HG02763 (cell line): ENCODE measurements at regions not wholly inside any gene's neighbourhood (a gene's known extent, or its start where the extent isn't known, plus 50 kb on each side); places are given as distances from the start of the nearest gene placed in this dataset.
"Not testable (repeated sequence)": the region's sequence is repeated elsewhere in the genome, so short reads cannot be mapped to it uniquely, and the experiment has no call there.

ENCODE experiments used
- ATAC-seq: cut with Tn5 transposase; IDR thresholded peaks from one replicate; pipeline ENCODE4 v1.9.1; 2021; ENCODE audit warnings: mild to moderate bottlenecking, moderate library complexity; ENCODE audit not compliant: unreplicated experiment

DNA sequence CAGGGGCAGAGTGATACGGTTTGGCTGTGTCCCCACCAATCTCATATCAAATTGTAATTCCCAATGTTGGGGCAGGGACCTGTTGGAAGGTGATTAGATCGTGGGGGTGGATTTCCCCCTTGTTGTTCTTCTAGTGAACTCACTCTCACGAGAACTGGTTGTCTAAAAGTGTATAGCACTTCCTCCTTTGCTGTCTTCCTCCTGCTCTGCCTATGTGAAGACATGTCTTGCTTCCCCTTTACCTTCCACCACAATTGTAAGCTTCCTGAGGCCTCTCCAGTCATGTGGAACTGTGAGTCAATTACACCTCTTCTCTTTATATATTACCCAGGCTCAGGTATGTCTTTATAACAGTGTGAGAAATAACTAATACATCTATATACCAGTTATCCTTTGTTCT is 706.4 kb upstream of the KLHL1 start:
- ATAC-seq: no peak

DNA sequence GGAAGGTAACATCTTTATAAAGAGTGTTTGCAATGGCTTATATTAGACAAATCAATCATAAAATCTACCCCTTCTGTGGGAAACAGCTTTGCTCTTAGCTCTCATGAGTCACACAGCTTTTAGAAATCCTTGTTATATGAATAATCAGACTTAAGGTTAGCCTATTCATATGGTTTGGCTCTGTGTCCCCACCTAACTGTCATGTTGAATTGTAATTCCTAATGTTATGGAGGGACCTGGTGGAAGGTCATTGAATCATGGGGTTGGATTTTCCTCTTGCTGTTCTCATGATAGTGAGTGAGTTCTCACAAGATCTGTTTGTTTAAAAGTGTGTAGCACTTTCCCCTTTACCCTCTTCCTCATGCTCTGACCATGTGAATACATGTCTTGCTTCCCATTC is 704.2 kb upstream of the KLHL1 start:
- no peak for ATAC-seq

DNA sequence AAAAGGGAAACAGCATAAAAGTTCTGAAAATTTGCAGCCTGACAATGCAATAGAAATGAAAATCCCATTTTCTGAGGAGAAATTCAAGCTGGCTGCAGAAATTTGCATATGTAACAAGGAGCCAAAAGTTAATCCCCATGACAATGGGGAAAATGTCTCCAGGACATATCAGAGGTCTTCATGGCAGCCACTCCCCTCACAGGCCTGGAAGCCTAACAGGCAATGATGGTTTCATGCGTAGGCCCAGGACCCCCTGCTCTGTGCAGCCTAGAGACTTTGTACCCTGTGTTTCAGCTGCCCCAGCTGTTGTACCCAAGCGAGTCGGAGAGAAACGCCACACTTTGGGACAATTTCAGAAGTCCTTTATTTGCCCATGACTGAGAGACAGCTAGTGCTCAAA is 701.3 kb upstream of the KLHL1 start:
- ATAC-seq: no peak

DNA sequence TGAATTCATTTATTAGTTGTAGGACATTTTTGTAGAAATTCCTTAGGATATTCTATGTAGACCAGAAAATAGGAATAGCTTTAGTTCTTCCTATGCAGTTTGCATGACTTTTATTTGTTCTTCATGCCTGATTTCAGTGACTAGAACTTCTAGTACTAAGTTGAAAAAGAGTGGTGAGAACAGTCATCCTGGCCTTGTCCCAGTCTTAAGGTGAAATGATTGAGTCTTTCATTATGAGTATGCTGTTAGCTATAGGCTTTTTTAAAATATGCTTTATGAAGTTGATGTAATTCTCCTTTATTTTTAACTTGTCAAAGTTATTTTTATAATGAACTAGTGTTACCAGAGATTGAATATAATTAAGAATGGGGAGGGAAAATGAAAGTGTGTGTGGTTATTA is 690.1 kb upstream of the KLHL1 start:
- ATAC-seq: no peak

DNA sequence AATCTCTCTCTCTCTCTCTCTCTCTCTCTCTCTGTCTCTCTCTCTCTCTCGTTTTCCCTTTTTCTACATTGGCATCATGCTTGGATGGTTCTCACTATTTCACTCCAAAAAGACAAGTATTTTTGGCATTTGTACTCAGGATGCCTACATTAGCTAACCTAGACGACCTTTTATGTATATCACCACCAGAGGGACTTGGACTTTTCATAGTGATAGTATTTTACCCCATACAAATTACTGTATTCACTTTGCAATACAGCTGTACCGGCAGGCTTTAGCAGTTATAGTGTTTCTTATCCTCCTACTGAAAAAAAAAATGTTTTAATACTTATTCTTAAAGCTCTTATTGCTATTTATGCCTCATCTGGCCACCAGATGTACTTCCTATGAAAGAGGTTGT is 687.2 kb upstream of the KLHL1 start:
- ATAC-seq: no peak

DNA sequence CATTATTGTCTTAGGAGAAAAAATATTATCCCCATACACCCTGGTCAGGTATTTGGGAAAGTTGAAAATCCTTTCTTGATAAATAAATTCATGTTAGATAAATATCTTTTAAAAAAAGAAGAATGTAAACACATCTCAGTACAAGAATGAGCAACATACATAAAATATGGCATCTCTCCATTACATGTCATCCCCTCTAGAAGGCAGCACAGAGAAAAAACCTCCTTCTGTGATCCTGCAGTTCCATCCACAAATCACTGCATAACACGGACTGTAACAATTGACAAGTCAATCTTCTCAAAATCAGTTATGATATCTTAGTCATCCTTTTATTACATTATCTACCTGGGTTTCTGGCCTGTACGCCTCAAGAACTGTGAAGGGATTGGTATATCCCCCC is 683.9 kb upstream of the KLHL1 start:
- ATAC-seq: no peak

DNA sequence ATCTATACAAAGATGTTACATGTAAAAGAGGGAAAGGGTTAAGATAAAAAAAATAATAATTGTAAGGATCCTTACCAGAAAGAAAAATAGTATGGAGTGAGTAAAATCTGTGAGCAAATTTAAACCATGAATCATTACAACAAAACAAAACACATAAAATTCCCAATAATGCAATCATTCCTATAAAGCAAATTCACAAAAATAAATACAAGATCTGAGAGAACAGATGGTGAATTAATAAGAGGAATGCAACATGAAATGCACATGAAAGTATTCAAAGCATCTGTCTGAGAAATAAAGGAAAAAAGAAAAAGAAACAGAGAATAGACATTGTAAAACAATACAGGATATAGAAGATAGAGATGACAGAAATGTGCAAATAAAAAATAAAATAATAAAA is 681.5 kb upstream of the KLHL1 start:
- no peak for ATAC-seq

DNA sequence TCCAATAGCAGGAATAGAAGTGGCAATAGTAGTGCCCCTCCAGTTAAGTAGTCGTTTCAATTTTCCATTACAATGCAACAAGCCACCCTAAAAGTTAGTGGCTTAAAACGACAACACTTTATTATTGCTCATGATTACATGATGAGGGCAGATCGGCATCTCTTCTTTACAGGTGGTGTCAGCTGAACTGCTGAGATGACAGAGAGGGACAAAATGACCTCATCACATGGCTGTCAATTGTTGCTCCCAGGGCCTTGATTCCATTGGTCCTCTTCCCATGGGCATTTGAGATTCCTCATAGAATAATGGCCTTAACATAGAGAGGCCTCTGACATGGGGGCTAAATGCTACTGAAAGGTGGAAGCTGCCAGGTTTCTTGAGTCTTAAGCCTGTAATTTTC is 679.8 kb upstream of the KLHL1 start:
- ATAC-seq: no peak

DNA sequence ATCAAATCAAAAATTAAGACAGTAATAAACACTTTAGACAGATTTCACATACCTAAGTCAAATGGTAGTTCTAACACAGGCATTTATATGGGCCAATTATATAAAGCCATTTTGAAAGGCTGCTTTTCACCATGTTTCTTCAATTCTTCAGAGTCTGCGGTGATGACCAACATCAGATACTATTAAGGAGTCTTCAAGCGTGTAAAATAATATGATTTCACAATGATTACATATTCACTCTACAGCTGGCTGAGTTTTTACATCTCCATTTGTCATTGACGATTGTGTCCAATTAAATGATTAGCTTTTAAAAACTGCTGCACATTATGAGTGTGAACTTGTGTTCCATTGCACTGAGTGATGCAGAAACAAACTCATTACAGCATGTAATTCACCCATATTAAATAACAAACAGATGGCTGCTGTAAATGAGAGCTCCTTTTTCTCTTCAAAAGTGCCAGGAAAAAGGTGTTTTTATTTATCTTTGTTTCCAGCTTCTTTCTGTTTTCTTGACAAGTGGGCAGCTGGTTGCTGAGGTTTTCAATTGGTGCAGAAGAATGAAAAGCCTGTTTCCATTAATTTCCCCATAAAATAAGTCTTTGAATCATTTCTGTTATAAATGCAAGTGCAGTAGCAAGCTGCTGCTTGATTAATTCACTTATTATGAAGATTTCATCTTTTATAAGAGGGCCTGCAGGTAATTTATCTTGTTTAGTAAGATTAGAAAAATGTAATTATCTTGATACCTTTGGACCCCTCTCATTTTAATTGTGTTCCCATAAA is 676.1 kb upstream of the KLHL1 start:
- ATAC-seq: no peak

DNA sequence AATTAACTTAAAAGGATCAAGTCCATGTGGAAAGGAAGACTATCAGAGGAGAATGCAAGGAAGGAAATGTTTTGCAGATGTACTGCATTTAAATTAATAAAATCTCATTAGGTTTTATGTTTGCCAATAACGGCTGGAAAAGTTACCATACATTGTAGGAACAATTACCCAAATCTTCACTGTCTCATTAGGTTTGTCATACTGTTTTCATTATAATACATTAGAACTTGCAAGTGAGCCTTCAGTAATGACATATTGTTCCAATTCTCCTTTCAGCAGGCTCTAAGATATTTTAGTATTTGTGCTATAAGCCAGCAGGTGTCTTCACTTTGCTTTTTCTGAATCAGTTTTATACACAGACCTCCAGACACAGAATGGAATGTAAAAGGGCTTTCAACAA is 661.6 kb upstream of the KLHL1 start:
- ATAC-seq: no peak

DNA sequence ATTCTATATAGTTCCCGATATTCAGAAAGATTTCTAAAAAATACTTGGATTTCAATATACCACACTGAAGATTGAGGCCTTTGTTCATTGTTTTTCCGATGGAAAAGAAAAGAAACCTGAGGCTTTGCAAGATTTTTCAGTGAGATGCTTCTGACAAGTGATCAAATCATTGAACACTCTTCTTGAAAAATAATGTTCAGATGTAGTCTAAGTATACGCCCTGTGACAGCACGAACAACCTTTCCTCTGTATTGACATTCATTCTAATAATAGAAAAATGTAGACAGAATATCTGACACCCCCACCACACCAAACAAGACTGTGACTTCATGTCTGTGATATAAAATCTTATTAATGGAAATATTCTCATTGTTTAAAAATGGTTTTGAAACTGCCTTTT is 650.7 kb upstream of the KLHL1 start:
- no peak for ATAC-seq

DNA sequence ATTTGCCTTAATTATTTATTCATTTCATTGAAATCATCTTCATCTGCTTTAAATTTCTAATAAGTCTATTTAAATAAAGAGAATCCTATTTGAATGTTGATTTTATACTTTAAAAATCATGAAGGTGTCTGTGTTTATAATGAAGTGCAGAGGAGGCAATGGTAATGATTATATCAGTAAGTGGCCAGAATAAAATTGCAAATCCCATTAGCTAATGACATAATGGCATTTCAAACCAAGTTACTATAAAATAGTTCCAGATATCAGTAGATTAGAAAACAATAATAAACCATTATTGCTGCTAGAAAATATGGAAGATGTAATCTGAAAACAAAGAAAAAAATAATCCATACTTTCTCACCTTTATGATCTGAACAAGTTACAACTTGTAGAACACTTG is 647.8 kb upstream of the KLHL1 start:
- ATAC-seq: no peak

DNA sequence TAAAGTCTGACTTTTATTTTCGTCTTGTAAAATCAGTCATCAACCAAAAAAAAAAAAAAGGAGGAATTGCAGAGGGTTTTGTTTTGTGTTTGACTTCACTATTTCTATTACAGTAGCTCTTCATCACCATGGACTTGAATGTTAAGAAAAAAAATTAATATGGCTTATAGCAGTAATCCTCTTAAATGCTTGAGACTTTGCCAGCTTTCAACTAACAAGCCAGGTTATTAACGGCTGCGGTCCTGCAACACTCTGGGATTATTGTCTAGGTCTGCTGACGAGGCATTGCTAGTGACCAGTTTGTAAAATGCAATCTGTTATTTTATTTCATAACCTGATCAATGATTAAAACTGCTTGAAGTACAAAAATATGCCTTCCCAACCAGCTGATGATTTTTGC is 647.2 kb upstream of the KLHL1 start:
- no peak for ATAC-seq

DNA sequence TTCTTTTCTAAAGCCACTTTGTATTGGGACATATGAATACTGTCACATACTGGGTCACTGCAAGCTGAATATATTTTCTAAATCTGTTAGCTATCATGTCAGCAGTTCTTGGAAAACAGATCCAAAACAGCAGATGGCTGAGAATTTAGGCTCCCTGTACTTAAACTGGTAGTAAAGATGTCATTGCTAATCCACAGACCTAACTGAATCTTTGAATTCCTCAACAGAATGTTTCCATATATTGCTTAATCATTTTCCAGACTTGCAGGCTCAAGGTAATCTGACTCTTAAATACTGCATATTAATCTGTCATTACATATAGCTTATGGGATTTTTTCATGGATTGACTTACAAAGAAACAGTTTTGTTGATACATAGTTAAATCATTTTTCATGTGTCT is 639.0 kb upstream of the KLHL1 start:
- ATAC-seq: no peak

DNA sequence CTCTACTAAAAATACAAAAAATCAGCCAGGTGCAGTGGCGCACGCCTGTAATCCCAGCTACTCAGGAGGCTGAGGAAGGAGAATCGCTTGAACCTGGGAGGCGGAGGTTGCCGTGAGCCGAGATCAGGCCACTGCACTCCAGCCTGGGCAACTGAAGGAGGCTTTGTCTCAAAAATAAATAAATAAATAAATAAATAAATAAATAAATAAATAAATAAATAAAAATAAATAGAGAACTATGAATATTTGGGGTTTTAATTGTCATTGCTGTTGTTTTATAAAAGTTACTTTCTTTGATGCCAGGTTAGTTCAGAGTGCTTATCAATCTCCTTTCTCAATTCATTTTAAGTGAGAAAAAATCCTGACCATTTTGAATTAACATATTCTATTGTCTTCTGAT is 638.2 kb upstream of the KLHL1 start:
- ATAC-seq: not testable (repeated sequence)

DNA sequence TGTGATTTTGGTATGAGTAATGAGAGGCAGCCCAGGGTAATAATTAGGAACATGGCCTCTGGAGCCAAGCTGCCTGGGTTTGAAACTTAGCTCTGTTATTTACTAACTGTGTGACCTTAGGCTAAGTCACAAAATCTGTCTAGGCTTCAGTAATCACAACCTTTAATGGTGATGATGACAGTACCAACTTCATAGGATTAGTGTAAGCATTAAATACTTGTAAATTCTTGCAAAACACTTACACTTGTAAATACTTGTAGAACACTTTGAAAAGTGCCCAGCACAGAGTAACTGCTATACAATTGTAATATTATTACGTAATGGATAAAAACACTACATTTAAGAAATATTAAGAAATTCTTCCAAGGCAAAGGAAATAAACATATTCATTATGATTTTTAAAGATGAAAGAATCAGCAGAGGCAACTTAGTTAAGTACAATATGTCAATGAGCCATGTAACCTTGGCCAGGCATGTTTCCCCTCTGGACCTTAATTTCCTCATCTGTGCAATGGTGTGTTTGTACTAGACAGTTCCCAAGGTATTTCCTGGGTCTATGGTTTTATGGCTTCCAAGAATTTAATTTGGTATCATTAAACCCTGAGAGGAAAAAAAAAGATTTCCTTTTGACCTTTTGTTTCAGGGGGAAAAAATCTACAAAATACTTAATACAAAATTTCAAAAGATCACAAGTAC is 628.5 kb upstream of the KLHL1 start:
- ATAC-seq: no peak

DNA sequence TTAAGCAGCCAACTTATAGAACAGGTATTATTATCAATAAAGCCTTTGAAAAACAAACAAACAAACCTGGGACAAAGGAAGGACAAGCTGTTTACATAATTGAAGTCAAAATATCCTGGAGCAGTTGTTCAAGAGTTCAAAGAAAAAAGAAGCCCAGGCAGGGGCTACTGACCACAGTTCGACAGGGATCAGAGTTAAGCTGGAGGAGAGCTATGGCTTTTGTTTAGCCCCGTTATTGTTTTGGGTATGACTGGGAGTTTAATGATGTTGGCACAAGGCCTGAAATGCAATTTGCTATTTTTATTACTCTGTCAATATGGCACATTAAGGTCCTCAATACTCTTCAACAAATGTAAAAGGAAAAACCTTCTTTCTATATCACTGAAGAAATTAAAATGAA is 624.4 kb upstream of the KLHL1 start:
- ATAC-seq: no peak

DNA sequence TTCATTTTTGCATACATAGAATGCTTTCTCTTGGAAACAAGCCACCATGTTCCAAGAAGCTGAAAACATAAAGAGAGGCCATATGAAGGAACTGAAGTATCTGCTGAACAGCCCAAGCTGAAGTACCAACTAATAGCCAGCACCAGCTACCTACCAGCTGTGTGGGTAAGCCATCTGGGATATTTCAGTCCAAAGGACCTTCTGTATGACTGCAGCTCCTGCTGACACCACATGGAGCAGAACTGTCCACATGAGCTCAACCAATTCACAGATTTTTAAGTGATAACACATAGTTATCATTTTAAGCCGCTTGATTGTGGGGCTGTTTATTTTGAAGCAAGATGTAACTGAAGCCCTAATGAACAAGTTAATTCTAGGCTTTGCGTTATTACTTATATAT is 621.1 kb upstream of the KLHL1 start:
- no peak for ATAC-seq

DNA sequence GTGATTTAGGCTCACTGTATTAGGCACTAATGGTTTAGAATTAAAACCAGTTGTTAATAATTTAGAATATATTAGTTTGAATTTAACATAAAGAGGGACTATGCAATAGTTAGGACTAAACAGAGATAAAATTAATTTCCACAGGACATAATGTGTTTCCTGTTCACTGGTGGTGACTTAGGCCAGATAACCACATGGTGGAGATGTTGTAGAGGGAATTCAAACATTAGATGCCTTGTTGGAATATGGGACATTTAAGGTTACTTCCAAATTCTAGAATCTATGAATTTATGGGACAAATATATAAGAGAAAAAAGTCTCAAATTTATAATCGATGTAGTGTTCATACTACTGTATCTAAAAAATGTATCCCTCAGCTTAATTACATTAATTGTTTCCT is 615.5 kb upstream of the KLHL1 start:
- ATAC-seq: no peak

DNA sequence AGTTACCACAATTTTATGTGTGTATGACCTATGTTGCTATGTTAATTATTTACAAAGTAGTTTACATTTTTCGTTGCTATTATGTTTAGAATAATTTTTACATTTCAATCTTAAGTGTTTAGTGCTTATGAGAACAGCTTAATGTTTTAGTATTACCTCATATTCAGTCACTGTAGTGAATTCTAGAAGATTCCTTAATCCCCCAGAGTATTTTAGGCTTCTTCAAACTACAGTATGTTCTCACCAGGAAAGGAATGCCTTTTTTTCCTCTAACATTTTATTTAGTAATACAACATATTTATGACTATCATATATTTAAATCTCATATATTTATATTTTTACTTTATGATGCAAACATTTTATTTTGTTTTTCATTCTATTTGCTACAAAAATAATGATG is 612.1 kb upstream of the KLHL1 start:
- ATAC-seq: no peak

DNA sequence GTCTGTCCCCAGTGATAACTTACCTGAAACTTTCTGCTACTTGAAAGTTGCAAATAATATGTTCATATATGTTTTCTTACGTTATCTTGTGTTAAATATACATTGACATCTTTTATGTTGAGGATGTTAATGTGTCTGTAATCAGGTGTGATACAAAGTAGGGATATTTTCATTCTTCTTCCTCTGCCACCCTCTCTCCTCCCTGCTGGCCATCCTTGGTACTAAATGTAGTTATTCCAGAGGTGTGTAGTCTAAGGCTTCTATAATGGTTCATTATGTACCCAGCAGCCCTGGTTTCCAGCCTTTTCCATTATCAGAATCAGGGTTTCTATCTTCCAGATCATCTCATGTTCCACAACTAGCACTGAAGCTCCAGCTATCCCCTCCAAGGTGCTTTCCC is 606.7 kb upstream of the KLHL1 start:
- no peak for ATAC-seq

DNA sequence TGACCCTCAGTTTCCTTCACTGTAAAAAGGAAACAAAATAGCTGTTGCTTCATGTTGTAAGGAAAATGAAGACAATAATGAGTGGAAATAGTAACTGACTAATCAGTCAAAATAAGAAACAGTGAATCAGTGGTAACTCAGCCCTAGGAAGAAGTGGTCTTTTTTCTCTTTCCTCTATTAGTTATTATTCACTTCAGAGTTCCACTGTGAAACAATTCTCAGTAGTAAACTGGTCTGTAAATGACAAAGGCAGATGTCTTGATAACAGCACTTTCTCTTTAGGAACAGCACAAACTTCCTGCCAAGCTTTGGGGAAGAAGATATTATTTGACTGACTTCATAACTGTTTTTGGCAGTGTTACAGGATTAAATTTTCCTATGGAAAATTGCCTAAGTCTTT is 600.5 kb upstream of the KLHL1 start:
- no peak for ATAC-seq

DNA sequence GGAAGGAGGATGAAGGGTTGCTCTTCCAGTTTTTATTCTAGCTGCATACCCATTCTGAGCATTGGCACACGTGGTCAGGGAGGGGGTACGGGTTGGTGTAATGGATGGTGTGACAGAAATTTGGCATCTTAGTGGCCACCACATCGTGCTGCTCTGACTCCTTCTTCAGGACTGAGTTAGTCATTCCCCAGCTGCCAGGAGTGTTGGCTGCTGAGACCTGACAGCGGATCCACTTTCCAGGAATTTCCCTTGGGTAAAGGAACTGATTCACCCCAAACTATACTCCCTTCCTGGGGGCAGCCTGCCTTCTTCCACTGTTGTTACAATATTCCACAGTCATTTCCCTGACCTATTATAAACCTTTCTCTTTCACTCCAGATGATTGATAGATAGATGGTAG is 595.5 kb upstream of the KLHL1 start:
- no peak for ATAC-seq
